ENCODE measurements at regions not wholly inside any gene's neighbourhood (a gene's known extent, or its start where the extent isn't known, plus 50 kb on each side); places are given as distances from the start of the nearest gene placed in this dataset.
A peak's percentile ranks its signal among the peaks of the same experiment; 100 is the strongest.

GRCh38 chr6:99746261-99746895 is 139.7 kb downstream of the PRDM13 start:
- H4K91ac ChIP-seq (replicated peaks; ENCODE audit: insufficient read length, low read length): no peak overlapping the region
- H3K79me2 ChIP-seq (ENCODE audit: control insufficient read depth in 1 of 2, insufficient read depth in 2 of 2, low read length in 2 of 2): no peaks in the 10 kb centered on the region
- CTCF ChIA-PET (ENCODE audit: partially characterized antibody): interaction anchor here (0.6 to 4.5 kb wide), 35 partner anchors 9 to 545 kb away, joined by 3 to 33 read pairs (median 4); no protein-coding TSS in a partner anchor
- no peak overlapping the region for H2AK5ac ChIP-seq (ENCODE audit: low read depth, low read length)
- no peak overlapping the region for H2BK5ac ChIP-seq (ENCODE audit: low read depth, low read length)
- peak; percentile 23 to 66 for DNase-seq (ENCODE audit: low read depth in 1 of 2, low spot score in 2 of 2)
- H3K27ac ChIP-seq (ENCODE audit: low read depth, low read length): no peak overlapping the region
- no peak overlapping the region for H3K56ac ChIP-seq (replicated peaks; ENCODE audit: insufficient read length, low read depth, low read length)
- no peaks in the 10 kb centered on the region for H3K36me3 ChIP-seq (ENCODE audit: control insufficient read depth in 2 of 4, insufficient read depth in 4 of 4, low read length in 3 of 4)
- no peaks in the 10 kb centered on the region for H3K23me2 ChIP-seq (ENCODE audit: low read depth, low read length)
- TF ChIP-seq SRF (IDR thresholded peaks at IDR 0.05; ENCODE audit: low read depth, low read length) (no peak), BRCA1 (IDR thresholded peaks at IDR 0.05; ENCODE audit: low read depth, low read length) (no peak), SIN3A (conservative IDR thresholded peaks at IDR 0.05 in 1 of 2, IDR thresholded peaks at IDR 0.05 in 1 of 2; ENCODE audit: low read depth in 1 of 2, low read length in 2 of 2) (no peak), RAD21 (IDR thresholded peaks at IDR 0.05 in 1 of 2, conservative IDR thresholded peaks at IDR 0.05 in 1 of 2; ENCODE audit: low read depth in 2 of 2, low read length in 2 of 2) (peak; percentile 78 to 82), CTCF (IDR thresholded peaks at IDR 0.05; ENCODE audit: control extremely low read depth in 1 of 3, insufficient read depth in 1 of 3, low read depth in 1 of 3, low read length in 3 of 3) (peak in 2 of 3 experiments; percentile 64 to 77; a peak in 3 of 4 replicates), ASH2L (IDR thresholded peaks at IDR 0.05; ENCODE audit: low read length) (no peak)
- no peak overlapping the region for H2BK15ac ChIP-seq (ENCODE audit: low read length)
- H3K4me1 ChIP-seq (replicated peaks in 1 of 4; ENCODE audit: control insufficient read depth in 3 of 4, insufficient read depth in 4 of 4, low read length in 3 of 4): no peaks in the 10 kb centered on the region
- H3K4ac ChIP-seq (replicated peaks; ENCODE audit: insufficient read length, low read depth, low read length): no peak overlapping the region
- H3K9ac ChIP-seq (replicated peaks in 1 of 4; ENCODE audit: extremely low read depth in 1 of 4, low read depth in 3 of 4, low read length in 3 of 4): no peak overlapping the region
- no peaks in the 10 kb centered on the region for H3K27me3 ChIP-seq (replicated peaks in 1 of 4; ENCODE audit: control insufficient read depth in 3 of 4, extremely low read depth in 1 of 4, insufficient read depth in 3 of 4, low read length in 3 of 4)
- H3K23ac ChIP-seq (ENCODE audit: insufficient read length): no peak overlapping the region
- no peak overlapping the region for H4K5ac ChIP-seq (ENCODE audit: insufficient read length, low read depth, low read length)
- H2BK120ac ChIP-seq (replicated peaks; ENCODE audit: low read depth, low read length): no peak overlapping the region
- H2AFZ ChIP-seq (ENCODE audit: low read length): no peak overlapping the region
- H3K4me3 ChIP-seq (ENCODE audit: extremely low read depth in 1 of 4, insufficient read depth in 2 of 4, low read depth in 3 of 4, low read length in 4 of 4): no peak overlapping the region
- H4K20me1 ChIP-seq (replicated peaks in 1 of 2; ENCODE audit: control insufficient read depth in 1 of 2, insufficient read depth in 2 of 2, low read length in 2 of 2): no peaks in the 10 kb centered on the region
- no peaks in the 10 kb centered on the region for H3K9me3 ChIP-seq (ENCODE audit: insufficient read depth in 2 of 2, low read depth in 1 of 2, low read length in 1 of 2)
- H3K4me2 ChIP-seq (ENCODE audit: insufficient read depth in 1 of 2, low read depth in 2 of 2, low read length in 2 of 2): no peak overlapping the region
- no peaks in the 10 kb centered on the region for H3K79me1 ChIP-seq (ENCODE audit: low read depth, low read length)
- H2BK12ac ChIP-seq (ENCODE audit: low read depth, low read length): no peak overlapping the region
- no peak overlapping the region for H3K14ac ChIP-seq (ENCODE audit: insufficient read length)
- H2BK20ac ChIP-seq (ENCODE audit: low read length): no peak overlapping the region
- peak; percentile 95 for FAIRE-seq
- WGBS, 2 experiments (ENCODE audit: extremely low coverage in 1 of 2, insufficient coverage in 1 of 2, insufficient read length in 1 of 2, insufficient replicate concordance in 2 of 2, low coverage in 1 of 2, low lambda C conversion rate in 2 of 2, missing lambda C conversion rate in 1 of 2): 6% methylated on average over 6 of the region's 6 CpGs; no CpG with 5 or more reads in 1 of the 2 experiments
- H4K8ac ChIP-seq (ENCODE audit: extremely low read depth, insufficient read depth, low read length): no peak overlapping the region
- POLR2A ChIA-PET (ENCODE audit: partially characterized antibody): interaction anchor here (1.2 kb wide), 1 partner anchor 158 kb away, joined by 3 read pairs; no protein-coding TSS in a partner anchor
- no peak overlapping the region for H3K18ac ChIP-seq (ENCODE audit: extremely low read depth, low read length)

Measured in H1 (cell line).